Astrocyte (in vitro differentiated cells and primary cell): ENCODE measurements at regions not wholly inside any gene's neighbourhood (a gene's known extent, or its start where the extent isn't known, plus 50 kb on each side); places are given as distances from the start of the nearest gene placed in this dataset.

Source experiments
- DNase-seq: peaks from one replicate; pipeline ENCODE4 v3.0.0-alpha.2; 2010; ENCODE audit warnings: low read depth
- FAIRE-seq: peaks from 2 replicates; lab custom pipeline; 2011; peaks lifted over from hg19 to GRCh38; lab: Jason Lieb, UNC
- H2AFZ ChIP-seq: 2 replicates; pipeline ENCODE4 v1.6.0; 2012; ENCODE audit warnings: low read depth, low read length, inconsistent platforms
- H3K27ac ChIP-seq: 2 replicates; pipeline ENCODE4 v1.5.1; 2011; ENCODE audit warnings: low read depth, low read length, inconsistent platforms
- H3K27me3 ChIP-seq: 2 replicates; pipeline ENCODE4 v1.6.0; 2011; ENCODE audit warnings: low read length, inconsistent platforms; ENCODE audit not compliant: insufficient read depth
- H3K36me3 ChIP-seq: 2 replicates; pipeline ENCODE4 v1.5.1; 2011; ENCODE audit warnings: low read length, inconsistent platforms; ENCODE audit not compliant: insufficient read depth
- H3K4me1 ChIP-seq: 2 replicates; pipeline ENCODE4 v1.5.1; 2011; ENCODE audit warnings: low read length, inconsistent platforms; ENCODE audit not compliant: insufficient read depth
- H3K4me2 ChIP-seq: 2 replicates; pipeline ENCODE4 v1.6.0; 2012; ENCODE audit warnings: low read length, inconsistent platforms
- H3K4me3 ChIP-seq: 2 replicates; pipeline ENCODE4 v1.5.1; 2011; ENCODE audit warnings: low read depth, mild to moderate bottlenecking, low read length, inconsistent platforms; ENCODE audit not compliant: insufficient read depth
- H3K79me2 ChIP-seq: 2 replicates; pipeline ENCODE4 v1.6.0; 2012; ENCODE audit warnings: mild to moderate bottlenecking, low read length, inconsistent platforms; ENCODE audit not compliant: insufficient read depth
- H3K9ac ChIP-seq: 2 replicates; pipeline ENCODE4 v1.6.0; 2012; ENCODE audit warnings: mild to moderate bottlenecking, low read length, inconsistent platforms
- H3K9me3 ChIP-seq: 2 replicates; pipeline ENCODE4 v1.5.1; 2012; ENCODE audit warnings: low read depth, mild to moderate bottlenecking, low read length, inconsistent platforms; ENCODE audit not compliant: insufficient read depth
- H4K20me1 ChIP-seq: 2 replicates; pipeline ENCODE4 v1.6.0; 2012; ENCODE audit warnings: low read length, inconsistent platforms; ENCODE audit not compliant: insufficient read depth
- H3K27ac Mint-ChIP-seq: one replicate; pipeline ENCODE4 v1.8.0; 2021; ENCODE audit warnings: mild to moderate bottlenecking, mixed read lengths; ENCODE audit not compliant: unreplicated experiment
- H3K27me3 Mint-ChIP-seq: one replicate; pipeline ENCODE4 v1.8.0; 2021; ENCODE audit warnings: low read depth, mixed read lengths; ENCODE audit not compliant: unreplicated experiment
- H3K36me3 Mint-ChIP-seq: one replicate; pipeline ENCODE4 v1.8.0; 2021; ENCODE audit warnings: low read depth, mixed read lengths; ENCODE audit not compliant: unreplicated experiment
- H3K4me1 Mint-ChIP-seq: one replicate; pipeline ENCODE4 v1.8.0; 2021; ENCODE audit warnings: low read depth, mixed read lengths; ENCODE audit not compliant: unreplicated experiment
- H3K4me3 Mint-ChIP-seq: one replicate; pipeline ENCODE4 v1.8.0; 2021; ENCODE audit warnings: mild to moderate bottlenecking, moderate library complexity, mixed read lengths; ENCODE audit not compliant: unreplicated experiment
- H3K9me3 Mint-ChIP-seq: one replicate; pipeline ENCODE4 v1.8.0; 2021; ENCODE audit warnings: mild to moderate bottlenecking, mixed read lengths; ENCODE audit not compliant: unreplicated experiment
- EZH2 ChIP-seq: IDR thresholded peaks from 2 replicates; pipeline ENCODE4 v1.6.1; 2012; ENCODE audit warnings: mild to moderate bottlenecking, low read length, inconsistent platforms; ENCODE audit not compliant: insufficient read depth
- TF ChIP-seq, protein P1 (sequence below): IDR thresholded peaks from 2 replicates; pipeline ENCODE4 v1.5.1; 2011; ENCODE audit warnings: low read depth, mild to moderate bottlenecking, inconsistent platforms, low read length, moderate library complexity; ENCODE audit not compliant: insufficient read depth

DNA sequence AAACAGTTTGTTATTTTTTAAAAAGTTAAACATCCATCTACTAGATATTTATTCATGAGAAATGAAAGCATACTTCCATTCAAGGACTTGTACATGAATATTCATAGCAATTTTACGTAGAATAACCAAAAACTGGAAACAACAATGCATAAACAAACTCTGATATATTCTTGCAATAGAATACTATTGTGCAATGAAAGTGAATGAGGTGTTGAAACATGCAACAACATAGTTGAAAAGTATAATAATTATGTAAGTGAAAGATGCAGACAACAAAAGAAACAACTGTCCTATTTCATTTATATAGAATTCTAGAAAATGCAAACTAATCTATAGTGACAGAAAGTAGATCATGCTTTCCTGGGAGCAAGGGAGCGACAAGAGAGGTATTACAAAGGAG, 206.6 kb upstream of the KLHL29 start:
- H3K36me3 ChIP-seq, result no peaks in the 10 kb centered on the region
- H3K79me2 ChIP-seq, result no peaks in the 10 kb centered on the region
- H3K9ac ChIP-seq, result no peak overlapping the region
- no peak overlapping the region for H2AFZ ChIP-seq
- no peak overlapping the region for H3K27ac Mint-ChIP-seq
- no peak overlapping the region for H3K27ac ChIP-seq
- TF ChIP-seq EZH2, result no peak
- TF ChIP-seq, protein P1, sequence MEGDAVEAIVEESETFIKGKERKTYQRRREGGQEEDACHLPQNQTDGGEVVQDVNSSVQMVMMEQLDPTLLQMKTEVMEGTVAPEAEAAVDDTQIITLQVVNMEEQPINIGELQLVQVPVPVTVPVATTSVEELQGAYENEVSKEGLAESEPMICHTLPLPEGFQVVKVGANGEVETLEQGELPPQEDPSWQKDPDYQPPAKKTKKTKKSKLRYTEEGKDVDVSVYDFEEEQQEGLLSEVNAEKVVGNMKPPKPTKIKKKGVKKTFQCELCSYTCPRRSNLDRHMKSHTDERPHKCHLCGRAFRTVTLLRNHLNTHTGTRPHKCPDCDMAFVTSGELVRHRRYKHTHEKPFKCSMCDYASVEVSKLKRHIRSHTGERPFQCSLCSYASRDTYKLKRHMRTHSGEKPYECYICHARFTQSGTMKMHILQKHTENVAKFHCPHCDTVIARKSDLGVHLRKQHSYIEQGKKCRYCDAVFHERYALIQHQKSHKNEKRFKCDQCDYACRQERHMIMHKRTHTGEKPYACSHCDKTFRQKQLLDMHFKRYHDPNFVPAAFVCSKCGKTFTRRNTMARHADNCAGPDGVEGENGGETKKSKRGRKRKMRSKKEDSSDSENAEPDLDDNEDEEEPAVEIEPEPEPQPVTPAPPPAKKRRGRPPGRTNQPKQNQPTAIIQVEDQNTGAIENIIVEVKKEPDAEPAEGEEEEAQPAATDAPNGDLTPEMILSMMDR, result no peak
- H3K36me3 Mint-ChIP-seq, result no peaks in the 10 kb centered on the region
- H3K9me3 ChIP-seq, result no peaks in the 10 kb centered on the region
- no peak overlapping the region for H3K4me3 Mint-ChIP-seq
- H3K9me3 Mint-ChIP-seq, result no peaks in the 10 kb centered on the region
- FAIRE-seq (no peak), DNase-seq (no peak)
- no peak overlapping the region for H3K4me3 ChIP-seq
- no peak overlapping the region for H3K4me2 ChIP-seq
- H4K20me1 ChIP-seq, result no peaks in the 10 kb centered on the region
- H3K4me1 Mint-ChIP-seq, result no peaks in the 10 kb centered on the region
- H3K27me3 ChIP-seq, result no peaks in the 10 kb centered on the region
- H3K27me3 Mint-ChIP-seq, result peaks cover 10% of the 10 kb centered on the region
- H3K4me1 ChIP-seq, result no peaks in the 10 kb centered on the region

DNA sequence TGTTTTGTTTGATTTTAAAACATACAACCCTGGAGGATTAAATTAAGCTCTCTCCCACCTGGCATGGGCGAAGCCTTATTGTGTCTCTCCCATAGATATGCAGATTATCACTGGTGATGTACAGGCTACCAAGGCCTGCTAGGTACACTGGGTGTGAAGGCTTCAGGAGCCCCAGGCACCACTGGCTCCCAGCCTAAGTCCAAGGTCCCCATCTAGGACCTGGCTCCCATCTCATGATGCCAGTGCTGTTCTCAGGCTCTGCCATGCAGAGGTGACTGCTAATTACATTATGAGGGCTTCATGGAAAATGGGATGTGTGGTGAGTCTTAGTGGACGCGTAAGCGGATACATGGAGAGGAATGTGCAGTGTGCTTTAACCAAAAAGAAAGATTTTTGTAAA, 201.2 kb upstream of the KLHL29 start:
- no peaks in the 10 kb centered on the region for H3K36me3 Mint-ChIP-seq
- H3K27me3 ChIP-seq, result no peaks in the 10 kb centered on the region
- no peaks in the 10 kb centered on the region for H3K79me2 ChIP-seq
- H3K4me3 ChIP-seq, result no peak overlapping the region
- H3K27me3 Mint-ChIP-seq, result peaks cover 18% of the 10 kb centered on the region
- no peak for TF ChIP-seq EZH2
- TF ChIP-seq, protein P1, result no peak
- H3K27ac ChIP-seq, result no peak overlapping the region
- no peak overlapping the region for H2AFZ ChIP-seq
- no peak overlapping the region for H3K9ac ChIP-seq
- no peak for DNase-seq
- no peak overlapping the region for H3K4me2 ChIP-seq
- no peaks in the 10 kb centered on the region for H3K4me1 ChIP-seq
- peaks cover 4% of the 10 kb centered on the region for H3K9me3 ChIP-seq
- H3K36me3 ChIP-seq, result no peaks in the 10 kb centered on the region
- H3K27ac Mint-ChIP-seq, result no peak overlapping the region
- FAIRE-seq, result no peak
- no peaks in the 10 kb centered on the region for H3K4me1 Mint-ChIP-seq
- H4K20me1 ChIP-seq, result no peaks in the 10 kb centered on the region
- H3K9me3 Mint-ChIP-seq, result no peaks in the 10 kb centered on the region
- no peak overlapping the region for H3K4me3 Mint-ChIP-seq

DNA sequence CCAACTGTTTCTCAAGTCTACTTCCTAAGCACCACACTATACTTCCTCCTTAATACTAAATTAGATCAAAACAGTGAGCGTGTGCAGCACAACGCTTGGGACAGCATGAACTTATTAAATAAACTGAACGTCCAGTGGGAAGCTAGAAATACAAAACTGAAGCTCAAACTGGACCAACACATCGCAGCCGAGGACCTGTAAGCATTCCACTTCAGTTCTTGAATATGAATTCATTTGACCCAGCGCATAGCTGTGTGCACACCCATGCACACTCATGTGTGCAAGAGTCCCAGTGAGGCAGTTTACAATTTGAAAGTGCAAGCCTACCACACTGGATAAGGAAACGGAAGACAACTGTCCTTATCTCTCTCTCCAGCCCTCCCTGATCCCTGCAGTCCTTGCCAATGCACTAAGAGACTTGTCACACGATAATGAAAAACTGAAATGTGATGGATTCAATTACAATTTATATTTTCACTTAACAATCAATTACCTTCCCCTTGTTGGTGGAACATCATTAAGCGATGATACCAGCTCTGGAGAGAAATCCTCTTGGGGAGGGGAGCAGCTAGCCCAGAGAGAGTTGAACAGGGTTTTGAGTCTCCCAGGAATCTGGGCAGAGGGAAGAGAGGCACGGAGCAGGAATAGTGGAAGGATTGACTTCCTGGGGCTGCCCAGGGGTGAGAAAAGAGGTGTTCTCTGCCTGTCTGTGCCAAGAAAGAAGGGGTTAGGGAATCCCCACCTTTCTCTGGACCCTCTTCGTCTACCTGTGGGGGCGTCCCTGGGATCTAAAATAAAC, 186.5 kb upstream of the KLHL29 start:
- Mint-ChIP-seq H3K27me3 (peaks cover 2% of the 10 kb centered on the region), H3K9me3 (peaks cover 3% of the 10 kb centered on the region), H3K36me3 (no peaks in the 10 kb centered on the region), H3K4me1 (no peaks in the 10 kb centered on the region), H3K4me3 (no peak overlapping the region), H3K27ac (no peak overlapping the region)
- Histone ChIP-seq H3K79me2 (no peaks in the 10 kb centered on the region), H3K9ac (no peak overlapping the region), H3K27ac (no peak overlapping the region), H3K4me1 (no peaks in the 10 kb centered on the region), H3K27me3 (no peaks in the 10 kb centered on the region), H2AFZ (no peak overlapping the region), H3K9me3 (peaks cover 3% of the 10 kb centered on the region), H3K4me3 (no peak overlapping the region), H3K4me2 (no peak overlapping the region), H3K36me3 (no peaks in the 10 kb centered on the region), H4K20me1 (no peaks in the 10 kb centered on the region)
- no peak for DNase-seq
- no peak for TF ChIP-seq EZH2
- TF ChIP-seq, protein P1, result no peak
- FAIRE-seq, result no peak
